ENCODE measurements at regions not wholly inside any gene's neighbourhood (a gene's known extent, or its start where the extent isn't known, plus 50 kb on each side); places are given as distances from the start of the nearest gene placed in this dataset.

DNA sequence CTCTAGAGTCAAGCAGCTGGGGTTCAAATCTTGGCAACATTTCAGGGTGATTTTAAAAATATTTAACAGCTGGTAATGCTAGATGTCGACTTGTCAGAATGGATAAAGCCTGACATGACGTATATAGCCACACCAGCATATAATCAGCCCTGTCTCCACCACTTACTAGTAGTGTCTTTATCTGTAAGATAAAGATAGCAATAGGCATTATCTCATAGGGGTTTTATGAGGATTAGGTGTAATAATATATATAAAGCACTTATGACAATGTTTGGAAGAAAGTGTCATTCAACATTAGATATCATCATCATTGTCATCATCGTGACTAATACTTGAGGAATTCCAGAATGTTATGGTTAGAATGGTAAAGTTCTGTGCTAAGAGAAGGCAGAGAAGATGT is 369.0 kb upstream of the CWC22 start:
- TF ChIP-seq SP1 (IDR thresholded peaks at IDR 0.05; ENCODE audit: low read depth) (no peak), ZFX (IDR thresholded peaks at IDR 0.05) (no peak)
